GM11168 (cell line): ENCODE measurements at regions not wholly inside any gene's neighbourhood (a gene's known extent, or its start where the extent isn't known, plus 50 kb on each side); places are given as distances from the start of the nearest gene placed in this dataset.

Source experiments
- in situ Hi-C: fragments of 300-500 bp; cut with MboI; formaldehyde crosslinking; loops from one replicate; pipeline ENCODE4 v1.12.0; 2022; ENCODE audit warnings: low sequenced_read_pairs; ENCODE audit not compliant: unreplicated experiment

- in situ Hi-C loops = no loop called here
Observed at GRCh38 chr18:73292156-73292555, 424.4 kb upstream of the NETO1 start.

DNA sequence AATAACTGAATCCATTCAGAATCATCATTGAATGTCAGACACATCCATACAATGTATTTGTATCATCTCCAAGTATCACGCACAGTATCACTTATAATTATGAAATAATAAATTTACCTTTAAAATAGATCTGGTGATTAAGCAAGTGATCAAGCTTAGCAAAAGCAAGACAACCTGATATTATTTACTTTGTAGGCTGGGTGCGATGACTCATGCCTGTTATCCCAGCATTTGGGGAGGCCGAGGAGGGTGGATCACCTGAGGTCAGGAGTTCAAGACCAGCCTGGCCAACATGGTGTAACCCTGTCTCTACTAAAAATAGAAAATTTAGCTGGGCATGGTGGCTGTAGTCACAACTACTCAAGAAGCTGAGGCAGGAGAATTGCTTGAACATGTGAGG is 421.0 kb upstream of the NETO1 start:
- in situ Hi-C loops = no loop called here

DNA sequence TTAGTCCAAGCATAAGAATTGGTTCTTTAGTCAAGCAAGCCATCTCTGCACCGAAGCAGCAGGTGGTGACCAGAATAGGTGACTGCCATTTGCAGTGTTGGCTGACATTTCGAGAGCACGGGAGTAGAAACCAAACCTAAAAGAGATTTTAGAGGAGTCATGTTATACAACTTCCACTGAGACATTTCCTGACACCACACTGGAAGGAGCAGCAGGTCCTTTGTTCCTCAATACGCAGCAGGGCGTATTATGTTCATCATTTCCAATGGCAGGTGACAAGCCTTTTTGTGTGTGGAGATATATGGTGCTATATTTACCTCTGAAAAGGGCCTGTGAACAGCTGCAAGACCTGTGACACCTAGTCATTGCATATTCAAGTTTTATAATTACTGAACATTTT is 418.8 kb upstream of the NETO1 start:
- in situ Hi-C loops = no loop called here

- in situ Hi-C loops = no loop called here
Observed at GRCh38 chr18:73283788-73284187, 416.0 kb upstream of the NETO1 start.

DNA sequence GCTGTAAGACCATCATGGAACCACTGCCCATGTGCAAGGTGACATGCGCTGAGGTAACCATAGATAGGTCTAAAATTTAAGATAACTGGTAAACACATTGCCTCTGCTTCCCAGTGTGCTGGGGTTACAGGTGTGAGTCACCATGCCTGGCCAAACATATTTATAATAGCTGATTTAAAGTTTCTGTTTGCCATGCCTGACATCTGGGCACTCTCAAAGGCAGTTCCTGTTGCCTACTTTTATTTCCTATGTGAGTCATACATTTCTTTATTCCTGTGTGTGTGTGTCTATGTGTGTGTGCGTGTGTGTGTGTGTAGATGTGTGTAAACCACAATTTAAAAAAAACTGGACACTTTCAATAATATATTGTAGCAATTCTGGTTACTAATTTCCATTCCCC is 415.2 kb upstream of the NETO1 start:
- in situ Hi-C loops = no loop called here

DNA sequence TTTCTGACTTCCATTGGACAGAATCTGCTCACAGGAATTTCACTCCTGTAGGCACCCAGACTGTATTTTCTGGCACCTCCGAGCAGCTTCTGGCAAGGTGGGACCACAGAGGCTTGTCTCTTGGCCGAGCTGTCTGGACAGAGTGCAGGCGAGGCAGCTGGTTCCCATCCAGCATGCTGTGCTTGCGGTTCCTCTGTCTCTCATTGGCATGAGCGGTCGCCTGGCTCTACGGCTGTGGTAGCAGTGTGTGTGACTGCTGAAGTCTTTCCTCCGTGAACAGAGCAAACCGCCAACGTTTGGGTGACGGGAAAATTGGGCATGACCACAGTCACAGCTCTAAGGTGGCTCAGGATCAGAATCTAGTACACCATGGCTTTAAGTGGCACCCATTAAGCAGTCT is 411.7 kb upstream of the NETO1 start:
- in situ Hi-C loops = no loop called here

GRCh38 chr18:73274812-73275621 is 407.2 kb upstream of the NETO1 start:
- in situ Hi-C loops = no loop called here

DNA sequence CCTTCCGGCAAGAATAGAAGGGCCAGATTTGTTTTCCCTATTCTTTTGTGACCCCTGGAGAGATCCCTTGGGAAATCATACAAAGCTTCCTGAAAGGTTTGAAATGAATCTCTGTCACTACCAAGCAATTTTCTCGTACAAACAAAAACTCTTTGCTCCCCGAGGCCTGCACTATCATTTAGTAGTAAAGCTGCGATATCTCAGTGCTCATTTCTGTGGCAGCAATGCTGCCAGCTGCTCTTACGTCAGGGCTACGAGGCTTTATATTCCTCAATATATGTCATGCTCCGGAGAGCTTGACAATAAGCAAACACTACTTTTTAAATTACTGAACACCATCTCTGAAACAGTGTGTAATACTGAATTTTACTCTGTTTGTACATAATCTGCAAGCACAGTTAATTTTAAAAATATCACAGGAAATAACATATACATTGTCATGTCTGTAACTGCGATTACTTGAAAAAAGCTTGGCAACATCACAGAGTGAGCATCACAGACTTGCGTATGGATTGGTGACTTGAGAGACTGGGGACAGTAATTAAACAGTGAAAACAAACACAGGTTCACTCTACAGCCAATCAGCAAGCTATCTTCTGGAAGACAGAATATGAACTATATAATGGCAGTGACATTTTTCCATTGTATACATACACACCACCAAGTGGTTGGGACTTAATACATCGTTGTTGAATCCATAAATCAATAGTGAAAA is 403.3 kb upstream of the NETO1 start:
- in situ Hi-C loops = no loop called here

DNA sequence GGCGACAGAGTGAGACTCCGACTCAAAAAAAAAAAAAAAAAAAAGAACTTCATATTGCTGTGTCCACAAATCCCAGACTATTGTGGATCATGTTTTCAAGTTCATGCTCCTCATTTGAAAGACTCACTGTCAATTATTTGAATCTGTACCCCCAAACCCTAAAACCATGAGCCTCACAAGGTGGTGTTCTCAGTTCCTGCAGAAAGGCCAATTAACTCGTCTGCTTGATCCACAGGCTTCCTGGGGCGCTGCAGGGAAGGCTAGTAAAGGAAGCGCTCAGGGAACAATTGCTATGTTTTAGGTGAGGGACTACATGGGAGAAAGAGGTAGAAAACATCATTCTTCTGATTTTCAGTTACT is 396.8 kb upstream of the NETO1 start:
- in situ Hi-C loops = no loop called here

GRCh38 chr18:73261923-73262322 is 394.1 kb upstream of the NETO1 start:
- in situ Hi-C loops = no loop called here

- in situ Hi-C loops = no loop called here
Observed at GRCh38 chr18:73261243-73261642, 393.5 kb upstream of the NETO1 start.

- in situ Hi-C loops = no loop called here
Observed at GRCh38 chr18:73258375-73259087, 390.7 kb upstream of the NETO1 start.

- in situ Hi-C loops = no loop called here
Observed at GRCh38 chr18:73254564-73254963, 386.8 kb upstream of the NETO1 start.

DNA sequence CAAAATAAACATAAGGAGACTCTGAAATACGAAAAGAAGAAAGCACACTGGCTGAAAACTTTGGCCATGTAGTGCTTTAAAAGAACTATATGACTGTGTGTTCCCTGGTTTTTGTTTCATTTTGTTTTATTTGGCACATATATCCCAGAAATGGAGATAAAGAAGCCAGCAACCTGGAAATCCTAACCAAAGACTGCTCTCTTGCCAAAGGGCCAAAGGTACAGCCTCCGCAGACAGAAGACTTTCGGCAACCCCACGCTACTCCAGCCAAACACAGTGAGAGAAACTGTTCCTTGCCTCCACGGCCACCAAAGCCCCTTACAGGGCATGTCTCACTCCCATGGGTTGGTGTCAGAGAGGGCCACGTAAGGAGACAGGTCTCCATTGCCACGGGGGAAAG is 381.2 kb upstream of the NETO1 start:
- in situ Hi-C loops = no loop called here

DNA sequence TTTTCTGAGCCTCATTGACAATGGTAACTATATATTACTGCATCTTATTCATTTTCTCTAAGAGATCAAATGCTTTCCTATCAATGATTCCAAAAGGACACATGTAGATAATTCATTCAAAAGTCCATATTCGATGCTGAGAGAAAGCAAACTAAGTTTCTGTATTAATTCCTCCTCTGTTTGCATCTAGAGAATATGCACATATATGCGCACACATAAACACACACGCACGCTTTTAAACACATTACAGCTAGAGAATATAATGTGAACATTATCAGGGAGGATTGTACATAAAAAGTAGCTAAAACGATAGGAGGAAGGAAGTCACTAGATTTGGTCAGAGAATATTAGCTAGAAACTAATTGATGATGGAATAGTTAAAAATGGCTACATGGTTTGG is 379.0 kb upstream of the NETO1 start:
- in situ Hi-C loops = no loop called here

DNA sequence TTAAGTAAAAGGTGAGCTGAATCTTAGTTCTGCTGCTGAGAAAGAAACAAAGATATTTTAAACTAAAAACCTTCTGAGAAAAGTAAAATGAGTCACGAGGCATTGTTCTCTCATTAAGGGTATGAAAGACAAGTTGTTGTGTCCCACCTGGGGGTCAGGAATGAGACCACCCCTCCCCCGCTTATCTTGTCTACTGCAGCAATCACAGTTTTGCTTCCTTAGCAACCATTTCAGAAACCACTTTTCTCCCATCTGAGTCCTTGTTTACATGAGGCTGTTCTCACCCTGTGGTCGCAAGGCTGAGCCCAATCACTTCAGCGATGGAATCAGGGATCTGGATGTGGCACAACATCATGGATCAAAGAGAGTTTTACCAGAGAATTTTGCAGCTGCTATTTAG is 377.6 kb upstream of the NETO1 start:
- in situ Hi-C loops = no loop called here

GRCh38 chr18:73244401-73244800 is 376.6 kb upstream of the NETO1 start:
- in situ Hi-C loops = no loop called here

GRCh38 chr18:73240899-73241298 is 373.1 kb upstream of the NETO1 start:
- in situ Hi-C loops = no loop called here

DNA sequence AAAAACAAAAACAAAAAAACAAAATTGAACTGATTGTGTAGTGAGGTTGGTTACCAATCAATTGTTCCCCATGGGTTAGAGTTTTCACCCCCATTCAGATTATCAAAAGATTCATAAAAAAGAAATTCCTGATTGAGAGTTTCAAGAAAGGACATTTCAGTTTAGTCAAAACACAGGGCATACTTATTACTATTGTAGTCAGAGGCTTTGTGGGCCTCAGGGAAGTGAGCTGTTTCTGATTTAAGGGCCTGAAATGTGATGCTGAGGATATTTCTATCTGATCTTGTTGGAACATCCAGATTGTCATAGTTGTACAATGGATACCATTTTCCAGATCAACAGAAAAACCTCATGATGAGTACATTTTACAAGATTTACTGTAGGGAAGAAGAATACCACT is 368.1 kb upstream of the NETO1 start:
- in situ Hi-C loops = no loop called here

DNA sequence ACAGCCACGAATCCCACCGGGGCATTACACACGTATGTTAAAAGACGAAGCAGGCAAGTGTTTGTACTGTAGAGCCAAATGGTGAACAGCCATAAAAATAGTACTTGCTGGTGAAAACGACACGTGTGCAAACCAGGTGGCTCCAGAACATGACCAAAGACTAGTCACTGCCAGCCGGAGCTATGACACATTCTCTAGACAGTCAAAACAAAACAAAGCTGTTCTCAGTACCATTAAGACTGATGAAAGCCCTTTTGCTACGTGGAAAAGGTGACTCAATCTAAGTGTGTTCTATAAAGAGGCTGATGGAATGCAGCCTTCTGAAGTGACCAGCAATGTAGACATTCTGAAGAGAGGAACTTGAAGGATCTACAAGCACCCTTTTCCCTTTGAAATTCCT is 367.7 kb upstream of the NETO1 start:
- in situ Hi-C loops = no loop called here

DNA sequence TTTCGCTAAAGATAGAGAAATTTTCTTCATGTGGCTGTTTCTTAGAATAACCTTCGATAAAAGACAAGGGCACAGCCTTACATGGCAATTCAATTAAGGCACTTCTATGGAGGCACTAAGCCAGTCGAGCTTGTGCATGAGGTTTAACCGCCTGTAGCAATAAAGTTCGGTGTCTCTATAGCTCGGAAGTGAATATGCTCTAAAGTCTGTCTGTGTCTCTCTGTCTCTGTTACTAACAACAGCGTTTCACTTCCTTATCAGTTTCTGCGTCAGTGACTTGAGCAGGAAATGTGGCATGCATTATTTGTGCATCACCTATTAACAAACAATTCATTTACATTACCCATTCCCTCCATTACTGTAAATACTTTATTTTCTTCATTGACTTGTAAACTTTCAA is 365.1 kb upstream of the NETO1 start:
- in situ Hi-C loops = no loop called here
